ENCODE measurements at regions not wholly inside any gene's neighbourhood (a gene's known extent, or its start where the extent isn't known, plus 50 kb on each side); places are given as distances from the start of the nearest gene placed in this dataset.
A peak's percentile ranks its signal among the peaks of the same experiment; 100 is the strongest.

DNA sequence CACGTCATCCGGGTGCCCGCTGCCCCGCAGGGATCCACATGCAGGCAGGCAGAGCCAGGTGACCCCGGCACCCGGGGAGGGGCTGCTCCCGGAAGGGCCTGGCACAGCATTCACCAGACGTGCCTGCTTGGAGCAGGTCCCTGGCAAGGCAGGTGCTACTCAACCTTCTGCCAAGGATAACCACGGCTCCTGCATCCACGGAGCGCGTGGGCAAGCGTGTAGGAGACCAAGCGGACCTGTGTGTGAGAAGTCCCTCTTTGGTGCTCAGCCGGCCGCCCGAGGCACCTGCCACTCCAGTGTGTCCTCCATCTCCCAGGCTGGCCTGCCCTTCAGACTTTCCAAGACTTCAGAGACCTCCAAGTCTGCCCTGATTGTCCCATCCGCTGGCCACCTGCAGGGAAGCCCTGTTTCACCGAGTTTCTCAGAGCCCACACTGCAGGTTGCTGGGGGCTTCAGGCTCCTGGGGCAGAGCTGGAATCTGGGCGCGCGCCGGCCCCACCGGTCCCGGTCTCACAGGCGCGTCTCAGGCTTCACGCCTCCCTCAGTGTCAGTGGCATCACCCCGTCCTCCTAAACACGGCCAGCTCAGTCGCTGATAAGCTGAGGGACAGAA is 124.3 kb downstream of the DLL1 start:
- in situ Hi-C loops (cut with MboI; ENCODE audit: low pct_unique_long_range_greater_than_20kb, low sequenced_read_pairs): loop anchor here (10.0 kb wide), 1 partner anchor 128 kb away; the partner anchor contains the start of gene DLL1
- no peak for DNase-seq

DNA sequence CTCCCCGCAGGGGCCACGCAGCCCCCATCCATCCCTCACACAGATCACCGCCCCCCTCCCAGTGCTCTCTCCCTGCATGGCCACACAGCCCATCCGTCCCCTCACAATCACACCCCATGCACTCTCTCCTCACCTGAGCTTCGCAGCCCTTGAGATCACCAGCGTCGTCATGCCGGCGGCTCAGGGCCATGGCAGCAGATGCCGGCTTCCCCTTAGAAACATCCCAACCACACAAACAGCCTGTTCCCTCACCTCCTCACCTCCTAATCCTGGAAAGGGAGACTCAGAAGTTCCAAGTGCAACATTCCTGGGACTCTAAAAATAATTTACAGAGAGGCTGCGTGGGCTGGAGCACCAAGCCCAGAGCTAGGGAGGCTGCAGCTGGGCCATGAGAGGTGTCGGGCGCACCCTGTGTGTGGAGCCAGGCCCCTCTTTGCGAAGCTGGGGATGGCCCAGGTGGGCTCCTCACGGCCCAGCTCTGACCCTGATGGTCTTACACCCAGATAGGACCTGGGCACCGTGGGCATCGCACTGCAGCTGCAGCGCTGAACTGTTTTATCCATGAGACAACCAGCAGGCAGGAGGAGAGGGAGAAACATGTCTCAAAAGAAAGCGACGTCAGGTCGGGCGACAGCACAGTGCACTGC is 125.3 kb downstream of the DLL1 start:
- no peak for DNase-seq
- in situ Hi-C loops (cut with MboI; ENCODE audit: low pct_unique_long_range_greater_than_20kb, low sequenced_read_pairs): loop anchor here (10.0 kb wide), 1 partner anchor 129 kb away; the partner anchor contains the start of gene DLL1

DNA sequence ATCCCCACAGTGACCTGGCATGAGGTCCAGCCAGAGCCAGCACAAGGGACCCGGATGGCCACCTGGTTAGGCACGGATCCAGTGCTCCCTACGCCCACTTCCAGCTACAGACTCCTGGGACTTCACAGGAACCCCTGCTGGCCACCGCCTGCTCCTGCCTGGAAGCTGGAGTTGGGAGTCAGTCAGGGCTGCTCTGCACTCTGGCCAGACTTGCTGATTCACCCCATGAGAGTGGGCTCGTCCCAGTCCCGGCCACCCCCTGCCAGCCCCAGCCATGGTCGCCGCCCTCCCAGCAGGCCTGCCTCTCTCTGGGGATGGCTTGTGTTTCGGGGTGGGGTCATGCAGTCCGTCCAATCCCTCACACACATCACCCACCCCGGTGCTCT is 125.8 kb downstream of the DLL1 start:
- DNase-seq: no peak
- in situ Hi-C loops (cut with MboI; ENCODE audit: low pct_unique_long_range_greater_than_20kb, low sequenced_read_pairs): loop anchor here (10.0 kb wide), 1 partner anchor 130 kb away; the partner anchor contains the start of gene DLL1

DNA sequence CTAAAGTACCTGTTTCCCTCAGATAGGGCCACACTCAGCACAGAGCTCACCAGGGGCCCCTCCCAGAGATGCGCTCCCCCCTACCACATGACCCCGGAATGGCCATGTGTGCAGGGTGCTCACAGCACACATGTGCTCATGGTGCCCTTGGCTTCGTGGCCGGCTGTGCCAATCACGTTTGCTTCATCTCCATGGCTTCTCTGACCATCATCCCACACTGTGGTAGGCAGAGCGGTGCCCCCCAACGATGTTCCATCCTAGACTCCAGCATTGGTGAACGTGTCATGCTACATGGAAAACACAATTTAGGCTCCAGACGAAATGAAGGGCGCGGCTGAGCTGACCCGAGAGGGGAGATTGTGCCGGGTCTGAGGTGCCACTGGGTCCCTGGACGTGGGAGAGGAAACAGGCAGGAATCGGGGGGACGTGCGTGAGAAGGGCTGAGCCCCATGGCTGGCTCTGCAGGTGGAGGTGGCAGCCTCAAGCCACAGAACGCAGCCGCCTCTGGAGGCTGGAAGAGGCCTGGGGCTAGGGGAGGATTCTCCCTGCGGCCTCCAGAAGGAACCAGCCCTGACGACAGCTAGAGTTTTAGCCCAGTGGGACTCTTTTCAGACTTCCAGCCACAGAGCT is 126.5 kb downstream of the DLL1 start:
- in situ Hi-C loops (cut with MboI; ENCODE audit: low pct_unique_long_range_greater_than_20kb, low sequenced_read_pairs): loop anchor here (10.0 kb wide), 1 partner anchor 130 kb away; the partner anchor contains the start of gene DLL1
- DNase-seq: no peak

DNA sequence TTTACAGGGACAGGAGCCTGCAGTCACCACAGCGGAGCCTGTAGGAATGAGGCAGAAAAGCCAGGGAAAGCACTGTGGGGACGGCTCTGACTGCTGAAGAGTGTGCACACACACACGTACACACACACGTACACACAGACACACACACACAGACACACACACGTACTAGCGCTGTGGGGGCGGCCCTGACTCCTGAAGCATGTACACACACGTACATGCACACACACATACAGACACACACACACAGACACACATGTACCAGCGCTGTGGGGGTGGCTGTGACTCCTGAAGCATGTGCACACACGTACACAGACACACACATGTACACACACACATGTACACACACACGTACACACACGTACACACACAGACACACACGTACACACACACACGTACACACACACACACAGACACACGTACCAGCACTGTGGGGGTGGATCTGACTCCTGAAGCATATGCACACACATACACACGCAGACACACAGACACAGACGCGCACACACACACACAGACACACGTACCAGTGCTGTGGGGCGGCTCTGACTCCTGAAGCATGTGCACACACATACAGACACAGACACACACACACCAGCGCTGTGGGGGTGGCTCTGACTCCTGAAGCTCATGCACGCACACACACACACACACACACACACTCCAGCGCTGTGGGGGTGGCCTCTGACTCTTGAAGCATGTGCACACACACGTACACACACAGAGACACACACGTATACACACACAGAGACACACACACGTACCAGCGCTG is 127.3 kb downstream of the DLL1 start:
- in situ Hi-C loops (cut with MboI; ENCODE audit: low pct_unique_long_range_greater_than_20kb, low sequenced_read_pairs): loop anchor here (10.0 kb wide), 1 partner anchor 131 kb away; the partner anchor contains the start of gene DLL1
- DNase-seq: no peak

DNA sequence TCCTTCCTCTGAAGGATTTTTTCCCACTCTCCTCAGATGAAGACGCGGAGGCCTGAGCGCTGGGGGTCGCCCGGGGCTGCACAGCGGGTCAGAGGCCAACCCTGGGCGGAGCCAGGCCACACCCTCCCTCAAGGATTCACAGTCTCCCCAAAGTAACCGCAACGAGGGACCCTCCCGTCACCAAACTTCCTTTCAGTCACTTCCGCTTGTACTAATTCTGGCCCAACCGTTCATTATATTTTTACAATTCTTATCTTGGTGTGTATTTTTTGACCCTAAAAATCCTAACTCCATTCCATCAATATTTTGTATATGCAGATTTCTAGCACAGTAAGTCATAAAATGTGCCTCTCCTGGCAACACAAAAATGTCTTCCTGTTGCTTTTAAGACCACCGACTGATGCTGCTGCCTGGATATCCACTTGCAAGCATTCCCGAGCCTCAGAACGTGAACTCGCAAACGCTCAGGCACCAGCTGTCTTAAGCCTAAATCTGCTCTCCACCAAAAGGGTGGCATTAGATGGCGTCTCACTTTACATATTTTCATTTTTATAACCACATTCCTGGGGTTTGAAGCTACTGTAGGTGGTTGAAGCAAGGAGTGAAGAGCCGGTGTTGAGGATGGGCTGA is 128.0 kb downstream of the DLL1 start:
- peak; percentile 79 for DNase-seq
- in situ Hi-C loops (cut with MboI; ENCODE audit: low pct_unique_long_range_greater_than_20kb, low sequenced_read_pairs): loop anchor here (10.0 kb wide), 1 partner anchor 132 kb away; the partner anchor contains the start of gene DLL1

DNA sequence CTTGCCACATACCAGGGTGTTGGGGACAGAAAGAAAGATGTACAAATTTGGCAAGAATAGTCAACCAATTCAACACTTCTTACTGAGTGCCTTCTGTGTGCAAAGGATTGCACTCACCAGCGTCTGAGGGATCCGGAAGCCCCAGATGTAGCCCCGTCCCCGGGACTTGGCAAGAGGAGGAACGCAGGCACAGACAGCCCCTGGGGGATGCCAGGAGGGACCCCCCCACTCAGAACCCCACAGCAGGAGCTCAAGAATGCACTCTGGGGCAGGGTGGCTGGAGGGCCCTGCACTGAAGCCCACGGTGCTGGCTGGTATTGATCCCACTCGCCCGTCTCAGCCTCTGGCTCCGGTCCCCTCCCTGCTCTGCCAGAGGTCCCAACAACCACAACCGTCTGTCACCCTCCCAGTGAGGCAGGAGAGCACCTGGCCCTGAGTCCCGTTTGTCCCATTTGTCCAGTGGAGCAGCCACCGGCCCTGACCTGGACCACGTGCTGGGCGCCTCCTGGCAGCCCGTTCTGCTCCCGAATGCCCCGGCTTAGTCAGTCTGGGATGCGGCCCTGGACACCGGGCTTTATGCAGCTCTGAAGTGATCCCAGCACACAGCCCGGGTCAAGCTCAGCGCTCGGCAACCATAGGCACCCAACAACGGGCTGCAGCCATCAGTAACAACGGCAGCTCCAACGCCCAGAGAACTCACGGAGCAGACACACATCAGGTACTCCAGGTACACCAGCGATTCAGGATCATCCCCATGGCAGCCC is 128.7 kb downstream of the DLL1 start:
- no peak for DNase-seq
- in situ Hi-C loops (cut with MboI; ENCODE audit: low pct_unique_long_range_greater_than_20kb, low sequenced_read_pairs): loop anchor here (10.0 kb wide), 1 partner anchor 133 kb away; the partner anchor contains the start of gene DLL1

DNA sequence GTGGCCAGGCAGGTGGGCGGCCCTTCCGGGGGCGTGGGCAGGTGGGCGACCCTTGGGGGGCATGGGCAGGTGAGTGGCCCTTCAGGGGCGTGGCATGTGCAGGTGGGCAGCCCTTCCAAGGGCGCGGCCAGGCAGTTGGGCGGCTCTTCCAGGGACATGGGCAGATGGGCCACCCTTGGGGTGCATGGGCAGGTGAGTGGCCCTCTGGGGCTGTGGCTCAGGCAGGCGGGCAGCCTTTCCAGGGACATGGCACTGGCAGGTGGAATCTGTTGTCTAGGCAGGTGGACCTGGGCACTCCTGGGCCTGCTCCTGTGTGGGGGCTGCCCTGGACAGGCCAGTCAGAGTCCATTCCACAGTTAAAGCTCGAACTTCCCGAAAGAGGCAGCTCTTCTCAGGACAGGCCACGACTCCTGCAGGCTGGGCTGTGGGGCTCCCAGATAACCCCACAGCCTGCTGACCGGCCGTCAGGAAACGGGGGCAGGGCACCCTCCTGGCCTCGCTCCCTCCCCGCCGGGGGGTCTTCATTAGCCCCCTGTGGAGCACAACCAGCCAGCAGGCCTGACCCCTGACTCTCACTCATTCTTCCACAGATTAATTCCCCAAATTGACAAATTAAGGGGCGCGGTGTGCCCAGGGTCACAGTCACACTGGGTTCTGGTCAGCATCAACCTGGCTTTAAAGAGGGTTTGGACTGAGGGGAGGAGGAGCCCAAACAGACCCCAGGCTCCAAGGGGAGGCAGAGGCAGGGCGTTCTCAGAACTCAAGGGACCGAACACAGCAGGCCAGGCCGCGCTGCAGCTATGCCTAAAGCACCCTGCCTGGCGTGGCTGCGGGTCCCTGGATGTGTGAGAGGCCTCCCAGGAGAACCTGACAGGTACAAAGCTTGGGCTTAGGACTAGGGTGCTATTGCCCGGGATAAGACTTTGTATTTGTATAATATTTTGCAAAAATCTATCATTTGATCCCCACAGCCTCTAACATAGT is 130.0 kb downstream of the DLL1 start:
- in situ Hi-C loops (cut with MboI; ENCODE audit: low pct_unique_long_range_greater_than_20kb, low sequenced_read_pairs): loop anchor here (10.0 kb wide), 1 partner anchor 134 kb away; the partner anchor contains the start of gene DLL1
- no peak for DNase-seq

DNA sequence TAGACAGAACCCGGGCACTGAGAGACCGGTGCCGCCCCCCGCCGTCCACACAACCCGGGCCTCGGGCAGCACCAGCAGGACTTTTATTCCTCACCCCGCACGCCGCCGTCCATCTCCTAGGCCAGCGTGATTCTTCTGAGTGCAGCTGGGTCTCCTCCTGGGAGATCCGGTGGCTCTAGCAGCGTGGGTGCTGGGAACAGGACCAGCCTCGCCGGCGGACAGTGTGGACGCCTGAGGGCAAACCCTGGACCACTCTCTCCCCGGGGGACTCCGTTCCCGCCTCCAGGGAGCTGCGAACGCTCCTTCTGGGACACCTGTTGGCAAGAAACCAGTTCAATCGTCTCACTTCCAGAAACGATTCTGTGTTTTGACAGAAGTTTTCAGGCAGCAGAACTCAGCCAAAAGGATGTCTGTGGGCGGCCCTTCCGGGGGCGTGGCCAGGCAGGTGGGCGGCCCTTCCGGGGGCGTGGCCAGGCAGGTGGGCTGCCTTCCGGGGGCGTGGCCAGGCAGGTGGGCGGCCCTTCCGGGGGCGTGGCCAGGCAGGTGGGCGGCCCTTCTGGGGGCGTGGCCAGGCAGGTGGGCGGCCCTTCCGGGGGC is 130.7 kb downstream of the DLL1 start:
- in situ Hi-C loops (cut with MboI; ENCODE audit: low pct_unique_long_range_greater_than_20kb, low sequenced_read_pairs): loop anchor here (10.0 kb wide), 1 partner anchor 135 kb away; the partner anchor contains the start of gene DLL1
- DNase-seq: no peak

DNA sequence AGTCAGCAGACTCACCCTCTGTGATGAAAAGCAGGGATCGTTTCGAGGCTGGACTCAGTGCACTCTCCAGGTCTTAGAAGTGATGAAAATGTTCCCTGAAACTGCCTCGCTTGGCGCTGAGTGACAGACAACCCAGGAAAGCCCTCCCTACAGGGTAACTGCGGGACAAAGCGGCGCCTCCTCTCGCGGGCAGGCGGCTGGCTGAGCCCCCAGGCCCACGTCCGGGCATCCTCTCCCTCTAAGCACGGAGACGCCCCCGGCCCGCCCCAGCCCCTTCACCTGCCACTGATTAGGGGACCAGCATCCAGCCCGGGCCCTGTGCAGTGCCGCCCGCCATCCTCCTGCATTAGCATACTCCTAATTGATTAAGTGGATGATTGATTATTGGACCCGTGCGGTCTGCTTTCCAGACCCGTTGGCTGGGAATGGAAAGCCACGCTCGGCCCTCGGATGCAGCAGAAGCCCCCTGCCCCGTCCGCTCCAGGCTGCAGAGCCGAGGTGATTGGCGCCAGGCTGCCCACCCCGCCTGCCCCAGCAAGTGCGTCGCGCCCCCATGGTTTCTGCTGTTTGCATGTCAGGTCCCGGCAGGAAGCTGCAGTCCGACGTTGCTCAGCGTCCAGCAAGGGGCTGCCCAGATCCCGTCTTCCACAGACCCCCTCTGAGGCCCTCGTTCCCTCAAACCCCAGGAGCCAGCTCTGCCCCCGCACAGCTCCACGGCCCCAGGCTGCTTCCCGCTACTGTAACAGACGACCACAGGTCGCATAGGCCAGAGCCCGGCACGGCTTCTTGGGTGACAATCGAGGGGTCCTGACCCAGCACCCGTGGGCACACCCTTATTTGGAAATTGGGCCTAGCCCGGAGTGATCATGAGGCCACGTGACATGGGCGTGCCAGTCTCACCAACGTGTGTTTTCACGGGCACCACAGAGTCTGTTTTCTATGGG is 131.6 kb downstream of the DLL1 start:
- in situ Hi-C loops (cut with MboI; ENCODE audit: low pct_unique_long_range_greater_than_20kb, low sequenced_read_pairs): no loop called here
- no peak for DNase-seq

DNA sequence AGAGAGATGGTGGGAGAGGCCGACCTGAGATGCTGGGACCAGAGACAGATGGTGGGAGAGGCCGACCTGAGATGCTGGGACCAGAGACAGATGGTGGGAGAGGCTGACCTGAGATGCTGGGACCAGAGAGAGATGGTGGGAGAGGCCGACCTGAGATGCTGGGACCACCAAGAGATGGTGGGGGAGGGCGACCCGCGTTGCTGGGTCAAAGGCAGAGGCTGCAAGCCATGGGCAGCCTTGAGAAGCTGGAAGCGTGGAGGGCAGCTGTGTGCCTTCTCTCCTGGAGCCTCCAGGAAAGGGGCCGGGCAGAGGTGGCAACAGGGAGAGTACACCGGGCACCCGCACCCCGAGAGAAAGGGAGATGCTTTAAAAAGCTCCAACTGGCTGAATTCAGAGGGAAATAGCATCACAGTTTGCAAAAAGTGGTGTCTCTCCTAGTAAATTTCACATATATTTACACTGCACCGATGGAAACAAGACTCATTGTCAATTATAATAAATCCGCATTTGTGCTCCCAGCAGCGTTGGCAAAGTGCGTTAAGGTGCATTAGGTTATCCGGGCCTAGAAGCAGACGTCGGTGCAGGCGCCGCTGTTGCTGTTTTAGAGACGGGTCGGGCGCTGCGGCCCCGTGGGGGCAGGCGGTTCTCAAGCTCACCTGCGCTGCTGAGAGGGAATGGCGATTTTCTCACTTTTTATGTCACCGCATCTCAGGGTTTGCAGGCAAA is 132.4 kb downstream of the DLL1 start:
- no peak for DNase-seq
- in situ Hi-C loops (cut with MboI; ENCODE audit: low pct_unique_long_range_greater_than_20kb, low sequenced_read_pairs): no loop called here

DNA sequence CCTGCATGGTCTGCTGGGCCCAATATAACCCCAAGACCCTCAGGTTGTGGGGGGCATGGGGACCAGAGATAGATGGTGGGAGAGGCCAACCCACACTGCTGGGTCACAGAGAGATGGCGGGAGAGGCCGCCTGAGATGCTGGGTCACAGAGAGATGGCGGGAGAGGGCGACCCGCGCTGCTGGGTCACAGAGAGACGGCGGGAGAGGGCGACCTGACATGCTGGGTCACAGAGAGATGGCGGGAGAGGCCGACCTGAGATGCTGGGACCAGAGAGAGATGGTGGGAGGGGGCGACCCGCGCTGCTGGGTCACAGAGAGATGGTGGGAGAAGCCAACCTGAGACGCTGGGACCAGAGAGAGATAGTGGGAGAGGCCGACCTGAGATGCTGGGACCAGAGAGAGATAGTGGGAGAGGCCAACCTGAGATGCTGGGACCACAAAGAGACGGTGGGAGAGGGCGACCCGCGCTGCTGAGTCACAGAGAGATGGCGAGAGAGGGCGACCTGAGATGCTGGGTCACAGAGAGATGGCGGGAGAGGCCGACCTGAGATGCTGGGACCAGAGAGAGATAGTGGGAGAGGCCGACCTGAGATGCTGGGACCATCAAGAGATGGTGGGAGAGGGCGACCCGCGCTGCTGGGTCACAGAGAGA is 133.2 kb downstream of the DLL1 start:
- in situ Hi-C loops (cut with MboI; ENCODE audit: low pct_unique_long_range_greater_than_20kb, low sequenced_read_pairs): no loop called here
- DNase-seq: no peak

DNA sequence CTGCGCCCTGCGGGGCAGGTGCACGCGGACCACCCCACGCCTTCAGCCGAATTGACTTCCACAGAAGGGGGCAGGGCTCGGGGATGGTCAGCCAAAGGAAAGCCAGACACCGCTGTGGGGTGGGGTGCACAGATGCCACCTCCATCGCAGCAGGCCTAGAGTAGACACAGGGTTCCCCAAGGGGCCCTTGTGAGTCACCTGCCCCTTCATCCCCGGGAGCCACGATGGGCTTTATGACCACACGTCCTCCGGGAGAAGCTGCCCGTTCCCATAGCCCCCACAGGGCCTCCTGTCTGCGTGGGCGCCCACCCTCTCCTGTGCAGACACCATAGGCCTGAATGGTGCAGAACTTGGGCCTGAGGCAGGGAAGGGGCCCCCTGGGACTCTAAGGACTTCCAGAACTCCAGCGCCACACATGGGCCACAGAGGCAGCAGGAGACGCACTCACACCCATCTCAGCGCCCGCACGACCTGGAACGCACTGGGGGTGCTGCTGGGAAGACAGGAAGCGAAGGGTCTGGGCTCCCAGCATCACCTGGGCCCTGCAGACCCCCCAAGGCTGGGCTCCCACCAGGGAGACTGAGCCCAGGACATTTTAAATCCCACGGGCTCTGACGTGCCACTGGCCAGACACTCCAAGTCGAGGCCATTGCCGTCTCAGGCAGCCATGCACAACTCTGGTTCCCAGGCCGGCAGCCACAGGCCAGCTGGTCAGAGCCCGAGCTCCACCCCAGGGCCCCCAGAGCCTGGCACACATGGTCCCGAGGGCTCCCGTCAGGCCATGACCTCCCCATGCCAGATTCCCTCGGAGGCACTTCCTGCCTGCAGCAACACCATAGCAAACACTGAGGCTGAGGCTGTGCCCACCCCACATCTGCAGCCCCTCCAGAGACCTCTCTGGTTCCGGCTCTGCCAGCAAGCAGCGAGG is 134.2 kb downstream of the DLL1 start:
- in situ Hi-C loops (cut with MboI; ENCODE audit: low pct_unique_long_range_greater_than_20kb, low sequenced_read_pairs): no loop called here
- no peak for DNase-seq
